GM19452 (cell line): ENCODE measurements at regions not wholly inside any gene's neighbourhood (a gene's known extent, or its start where the extent isn't known, plus 50 kb on each side); places are given as distances from the start of the nearest gene placed in this dataset.
"Not testable (repeated sequence)": the region's sequence is repeated elsewhere in the genome, so short reads cannot be mapped to it uniquely, and the experiment has no call there.

ENCODE experiments used
- ATAC-seq: cut with Tn5 transposase; IDR thresholded peaks from one replicate; pipeline ENCODE4 v1.9.1; 2021; ENCODE audit not compliant: unreplicated experiment

DNA sequence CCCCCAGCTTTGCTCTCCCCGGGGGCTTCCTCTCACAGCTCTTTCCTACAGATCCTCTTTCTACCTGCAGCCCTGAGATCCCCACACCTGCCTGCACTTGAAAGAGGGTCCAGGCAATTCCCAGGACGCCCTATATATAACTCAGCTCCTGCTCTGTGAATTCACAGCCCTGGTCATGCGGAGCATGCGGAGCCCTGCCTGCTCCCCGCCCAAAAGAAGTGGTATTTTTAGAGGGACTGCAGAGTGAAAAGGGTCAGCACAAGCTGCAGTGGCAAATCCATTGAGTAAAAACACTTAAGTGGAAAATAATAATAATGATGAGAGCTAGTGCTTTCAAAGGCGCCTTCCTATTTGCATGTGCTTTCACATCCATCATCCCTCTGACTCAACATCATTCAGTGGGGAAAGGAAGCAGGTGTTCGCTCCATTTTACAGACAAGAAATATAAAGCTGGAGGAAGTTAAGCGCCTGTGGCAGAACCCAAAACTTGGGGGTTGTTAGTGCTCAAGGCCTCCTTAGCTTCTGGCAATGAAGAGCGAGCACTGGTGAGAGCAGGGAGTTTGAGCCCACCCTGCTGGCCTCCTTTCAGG, 76.3 kb upstream of the LIPC start:
- no peak for ATAC-seq

DNA sequence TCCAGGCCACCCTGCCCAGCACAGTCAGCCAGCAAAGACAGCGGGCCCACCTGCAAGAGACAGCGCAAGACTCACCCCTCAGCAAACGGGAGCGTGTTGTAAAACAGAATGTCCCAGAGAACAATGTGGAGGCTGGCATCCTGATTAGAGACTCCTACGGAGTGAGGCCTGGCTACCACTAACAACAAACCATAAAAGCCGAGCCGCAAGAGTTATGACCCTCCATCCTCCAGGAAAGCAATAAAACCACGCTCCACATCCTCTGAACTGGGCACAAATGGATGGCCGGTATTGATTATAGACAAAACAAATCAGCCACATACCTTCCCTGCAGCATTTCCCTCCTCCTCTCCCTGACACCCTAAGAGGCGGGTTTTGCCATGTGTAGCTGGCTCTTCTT, 75.8 kb upstream of the LIPC start:
- no peak for ATAC-seq

DNA sequence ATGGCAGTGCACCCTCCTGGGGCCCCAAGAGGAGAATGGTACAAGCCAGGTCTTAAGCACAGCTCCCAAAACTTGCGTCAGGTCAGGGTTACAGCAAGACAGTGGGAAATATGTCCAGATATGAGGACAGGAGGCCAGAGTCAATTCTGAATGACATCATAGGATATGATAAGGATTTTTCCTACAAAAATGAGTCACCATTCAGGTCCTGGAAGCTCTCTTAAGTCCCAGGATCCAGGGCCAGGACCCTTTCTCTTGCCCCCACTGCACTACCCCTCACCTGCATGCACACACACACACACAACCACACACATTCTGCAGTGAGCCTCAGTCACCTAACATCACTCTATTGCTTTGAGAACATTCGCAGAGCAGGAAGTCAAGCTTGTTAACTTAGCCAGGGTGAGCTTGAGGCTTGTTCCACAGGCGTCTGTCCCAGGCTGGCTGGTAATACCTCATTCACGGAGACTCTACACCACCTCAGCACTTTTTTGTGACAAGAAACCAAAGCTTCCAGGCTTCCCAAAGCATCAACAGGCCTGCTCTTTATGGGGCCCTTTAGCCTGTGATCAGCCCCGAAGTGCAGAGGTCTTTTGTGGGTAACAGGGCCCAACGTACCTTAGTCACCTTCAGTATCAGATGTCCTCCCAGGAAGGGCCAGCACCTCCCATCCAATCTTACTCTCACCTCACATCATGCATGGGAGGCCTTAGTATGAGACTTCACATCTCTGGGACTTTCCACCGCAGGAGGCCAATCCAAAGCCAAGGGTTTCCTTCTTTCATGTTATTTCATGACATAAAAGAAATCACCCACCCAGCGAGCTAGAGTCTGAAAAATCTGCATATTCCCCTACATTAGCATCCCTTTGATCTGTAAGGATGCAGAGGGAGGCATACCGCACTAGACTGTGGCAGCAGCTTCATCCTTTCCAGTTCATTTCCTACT, 74.0 kb upstream of the LIPC start:
- ATAC-seq, result no peak

DNA sequence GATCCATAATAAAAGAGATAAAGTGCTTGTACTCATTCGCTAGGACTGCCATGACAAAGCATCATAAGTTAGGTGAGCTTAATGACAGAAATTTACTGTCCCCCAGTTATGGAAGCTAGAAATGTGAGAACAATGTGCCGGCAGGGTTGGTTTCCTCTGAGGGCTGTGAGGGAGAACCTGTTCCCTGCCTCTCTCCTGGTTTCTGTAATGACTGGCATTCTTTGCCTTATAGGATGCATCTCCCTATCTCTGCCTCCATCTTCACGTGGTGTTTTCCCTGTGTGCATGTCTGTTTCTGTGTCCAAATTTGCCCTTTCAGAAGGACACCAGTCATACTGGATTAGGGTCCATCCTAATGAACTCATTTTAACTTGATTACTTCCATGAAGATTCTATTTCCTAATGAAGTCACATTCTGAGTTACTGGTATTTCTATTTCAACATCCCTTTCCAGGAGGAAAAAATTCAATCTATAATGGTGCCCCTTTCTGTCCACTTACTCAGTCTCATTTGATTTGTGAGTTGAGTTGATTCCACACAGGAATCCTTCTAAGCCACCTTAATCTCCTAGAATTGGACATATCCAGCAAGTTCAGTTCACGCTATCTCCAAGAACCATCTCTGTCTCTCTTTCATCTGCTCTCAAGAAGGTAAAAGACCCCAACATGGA, 71.2 kb upstream of the LIPC start:
- no peak for ATAC-seq

DNA sequence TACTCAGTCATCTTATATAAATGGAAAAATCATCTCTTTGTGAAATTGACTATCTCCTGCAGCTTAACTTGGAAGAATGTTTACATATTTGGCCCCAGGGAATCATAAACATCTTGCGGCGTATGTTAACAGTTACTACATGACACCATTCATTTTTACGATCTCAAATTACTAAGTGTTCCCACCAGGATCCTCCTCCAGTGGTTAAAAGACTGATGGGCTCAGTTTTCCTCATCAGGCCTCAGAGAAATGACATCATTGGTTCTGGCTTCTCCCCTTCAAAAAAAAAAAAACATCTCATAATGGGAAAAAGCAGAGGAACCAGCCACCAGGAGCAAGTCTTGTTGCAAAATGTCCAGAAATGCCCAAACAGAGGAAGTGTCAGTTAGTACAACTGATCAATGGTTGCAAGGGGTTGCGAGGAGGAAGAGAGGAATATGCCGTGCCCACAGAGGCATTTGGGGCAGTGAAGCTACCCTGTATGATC, 70.5 kb upstream of the LIPC start:
- no peak for ATAC-seq

DNA sequence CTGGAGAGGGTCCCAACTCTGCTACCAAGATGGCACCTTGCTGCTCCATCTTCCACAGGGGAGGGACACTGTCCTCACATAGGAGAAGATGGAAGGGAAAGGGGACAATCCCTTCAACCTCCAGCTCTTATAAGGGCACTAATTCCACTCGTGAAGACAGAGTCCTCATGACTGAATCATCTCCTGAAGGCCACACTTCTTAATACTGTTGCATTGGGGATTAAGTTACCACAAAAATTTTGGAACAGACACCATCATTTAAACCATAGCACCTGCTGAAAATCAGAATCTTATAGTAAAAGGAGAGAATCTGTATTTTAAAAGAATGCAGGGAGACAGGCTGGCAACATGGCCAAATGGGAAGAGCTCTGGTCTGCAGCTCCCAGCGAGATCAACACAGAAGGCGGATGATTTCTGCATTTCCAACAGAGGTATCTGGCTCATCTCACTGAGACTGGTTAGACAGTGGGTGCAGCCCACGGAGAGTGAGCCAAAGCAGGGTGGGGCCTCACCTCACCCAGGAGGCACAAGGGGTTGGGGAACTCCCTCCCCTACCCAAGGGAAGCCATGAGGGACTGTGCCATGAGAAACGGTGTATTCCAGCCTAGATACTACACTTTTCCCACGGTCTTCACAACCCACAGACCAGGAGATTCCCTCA, 69.4 kb upstream of the LIPC start:
- ATAC-seq, result no peak

DNA sequence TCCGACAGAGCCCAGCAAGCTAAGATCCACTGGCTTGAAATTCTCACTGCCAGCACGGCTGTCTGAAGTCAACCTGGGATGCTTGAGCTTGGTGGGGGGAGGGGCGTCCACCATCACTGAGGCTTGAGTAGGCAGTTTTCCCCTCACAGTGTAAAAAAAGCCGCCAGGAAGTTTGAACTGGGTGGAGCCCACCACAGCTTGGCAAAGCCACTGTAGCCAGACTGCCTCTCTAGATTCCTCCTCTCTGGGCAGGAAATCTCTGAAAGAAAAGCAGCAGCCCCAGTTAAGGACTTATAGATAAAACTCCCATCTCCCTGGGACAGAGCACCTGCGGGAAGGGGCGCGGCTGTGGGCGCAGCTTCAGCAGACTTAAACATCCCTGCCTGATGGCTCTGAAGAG, 68.7 kb upstream of the LIPC start:
- ATAC-seq, result not testable (repeated sequence)

DNA sequence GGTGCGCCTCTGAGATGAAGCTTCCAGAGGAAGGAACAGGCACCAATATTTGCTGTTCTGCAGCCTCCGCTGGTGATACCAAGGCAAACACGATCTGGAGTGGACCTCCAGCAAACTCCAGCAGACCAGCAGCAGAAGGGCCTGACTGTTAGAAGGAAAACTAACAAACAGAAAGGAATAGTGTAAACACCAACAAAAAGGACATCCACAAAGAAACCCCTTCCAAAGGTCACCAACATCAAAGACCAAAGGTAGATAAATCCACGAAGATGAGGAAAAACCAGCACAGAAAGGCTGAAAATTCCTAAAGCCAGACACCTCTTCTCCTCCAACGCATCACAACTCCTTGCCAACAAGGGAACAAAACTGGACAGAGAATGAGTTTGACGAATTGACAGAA, 68.1 kb upstream of the LIPC start:
- ATAC-seq, result not testable (repeated sequence)

DNA sequence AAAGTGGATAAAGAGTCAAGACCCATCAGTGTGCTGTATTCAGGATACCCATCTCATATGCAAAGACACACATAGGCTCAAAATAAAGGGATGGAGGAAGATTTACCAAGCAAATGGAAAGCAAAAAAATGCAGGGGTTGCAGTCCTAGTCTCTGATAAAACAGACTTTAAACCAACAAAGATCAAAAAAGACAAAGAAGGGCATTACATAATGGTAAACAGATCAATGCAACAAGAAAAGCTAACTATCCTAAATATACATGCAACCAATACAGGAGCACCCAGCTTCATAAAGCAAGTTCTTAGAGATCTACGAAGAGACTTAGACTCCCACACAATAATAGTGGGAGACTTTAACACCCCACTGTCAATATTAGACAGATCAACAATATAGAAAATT, 66.7 kb upstream of the LIPC start:
- ATAC-seq, result not testable (repeated sequence)

DNA sequence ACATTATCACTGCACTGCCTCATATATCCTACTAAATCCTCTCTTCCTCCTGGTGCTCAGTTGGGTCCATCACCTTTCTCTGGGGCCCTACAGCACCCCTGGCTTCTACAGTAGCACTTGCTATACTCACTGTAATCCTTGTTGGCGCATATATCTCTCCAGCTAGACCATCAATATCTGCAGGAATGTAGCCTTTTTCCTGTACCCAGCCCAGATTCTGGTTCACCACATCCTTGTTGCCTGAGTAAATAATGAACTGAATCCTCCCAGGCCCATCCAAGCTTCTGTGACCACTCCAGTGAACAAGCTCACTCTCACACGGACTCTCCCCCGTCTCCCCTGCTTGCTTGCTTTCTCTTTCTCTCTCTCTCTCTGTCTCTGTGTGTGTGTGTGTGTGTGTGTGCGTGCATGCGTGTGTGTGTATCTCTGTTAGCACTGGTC, 62.5 kb upstream of the LIPC start:
- ATAC-seq, result no peak

DNA sequence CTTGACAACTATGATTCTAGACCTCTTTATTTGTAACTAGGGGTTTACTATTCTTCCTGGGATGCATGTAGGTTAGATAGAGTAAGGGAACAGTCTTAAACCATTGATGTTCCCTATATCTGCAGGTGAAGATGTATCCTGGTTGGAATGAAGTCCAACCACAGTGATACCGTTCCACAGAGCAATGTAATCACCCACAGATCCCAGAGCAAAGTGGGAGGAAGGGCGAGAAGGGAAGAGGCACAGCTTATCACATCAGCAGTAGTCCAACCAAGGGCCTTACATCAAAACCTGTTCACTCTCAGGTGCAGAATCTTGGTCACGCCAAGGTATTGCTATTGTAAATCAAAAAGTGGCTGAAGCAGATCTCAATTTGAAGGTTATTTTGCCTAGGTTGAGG, 61.8 kb upstream of the LIPC start:
- ATAC-seq, result no peak

DNA sequence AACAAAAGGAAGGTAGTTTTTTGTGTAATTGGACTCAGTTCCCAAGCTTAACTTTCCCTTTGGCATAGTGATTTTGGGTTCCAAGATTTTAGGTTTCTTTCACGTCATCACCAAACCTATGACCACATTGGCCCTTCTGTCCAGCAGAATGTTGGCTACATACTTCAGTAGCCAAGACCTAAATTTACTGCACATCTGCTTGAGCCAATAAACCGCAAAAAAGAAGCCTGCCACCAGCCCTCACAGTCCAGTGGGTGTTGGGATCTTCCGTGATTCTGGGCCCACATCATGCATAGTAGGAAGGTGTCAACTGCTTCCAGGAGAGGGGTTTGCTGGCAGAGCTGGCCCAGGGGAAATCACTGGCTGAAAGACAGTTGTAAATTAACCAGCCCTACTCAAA, 57.6 kb upstream of the LIPC start:
- no peak for ATAC-seq

DNA sequence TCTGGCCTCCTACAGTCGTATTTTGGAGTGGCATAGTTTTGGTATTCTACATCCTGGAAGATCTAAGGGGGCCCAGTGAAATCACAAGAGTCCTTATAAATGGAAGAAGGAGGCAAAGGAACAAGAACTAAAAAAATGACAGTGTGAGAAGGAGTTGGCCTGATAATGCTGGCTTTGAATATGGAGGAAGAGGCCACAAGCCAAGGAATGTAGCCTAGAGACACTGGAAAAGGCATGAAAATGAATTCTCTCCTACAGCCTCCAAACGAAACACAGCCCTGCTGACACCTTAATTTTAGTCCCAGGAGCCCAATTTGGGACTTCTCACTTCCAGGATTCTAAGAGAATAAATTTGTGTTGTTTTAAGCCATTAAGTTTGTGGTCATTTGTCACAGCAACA, 54.6 kb upstream of the LIPC start:
- ATAC-seq, result no peak

DNA sequence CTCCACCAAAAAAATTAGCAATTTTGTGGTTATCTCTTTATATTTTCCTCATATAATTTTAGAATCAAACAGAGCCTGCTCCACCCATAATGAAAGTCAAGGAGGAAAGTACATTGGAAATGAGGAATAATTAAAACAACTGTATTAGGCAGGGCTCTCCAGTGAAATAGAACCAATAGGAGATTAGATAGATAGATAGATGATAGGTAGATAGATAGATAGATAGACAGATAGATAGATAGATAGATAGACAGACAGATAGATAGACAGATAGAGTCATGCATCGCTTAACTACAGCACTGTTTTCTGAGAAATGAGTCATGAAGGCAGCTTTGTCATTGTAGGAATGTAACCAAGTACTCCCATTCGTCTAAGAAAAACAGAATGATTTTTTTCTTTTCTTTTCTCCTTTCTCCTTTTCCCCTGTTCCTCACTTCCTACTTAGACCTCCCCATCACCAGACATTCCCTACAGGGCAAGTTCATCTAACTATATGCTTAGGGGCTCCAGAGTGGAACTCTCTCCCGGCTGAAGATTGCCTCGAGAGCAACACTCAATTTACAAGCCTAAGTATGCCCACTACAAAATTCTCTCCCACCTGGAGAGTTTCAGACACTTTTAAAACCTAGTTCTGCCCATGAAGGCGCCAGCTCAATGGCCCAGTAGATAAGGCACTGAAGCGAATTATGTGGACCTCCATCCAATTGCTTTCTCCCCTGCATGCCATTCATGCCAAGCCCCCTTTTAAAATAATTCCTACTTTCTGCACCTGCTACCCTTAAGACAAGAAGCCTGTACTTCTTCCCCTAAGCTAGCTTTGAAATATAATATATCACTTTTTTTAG, 53.3 kb upstream of the LIPC start:
- no peak for ATAC-seq

DNA sequence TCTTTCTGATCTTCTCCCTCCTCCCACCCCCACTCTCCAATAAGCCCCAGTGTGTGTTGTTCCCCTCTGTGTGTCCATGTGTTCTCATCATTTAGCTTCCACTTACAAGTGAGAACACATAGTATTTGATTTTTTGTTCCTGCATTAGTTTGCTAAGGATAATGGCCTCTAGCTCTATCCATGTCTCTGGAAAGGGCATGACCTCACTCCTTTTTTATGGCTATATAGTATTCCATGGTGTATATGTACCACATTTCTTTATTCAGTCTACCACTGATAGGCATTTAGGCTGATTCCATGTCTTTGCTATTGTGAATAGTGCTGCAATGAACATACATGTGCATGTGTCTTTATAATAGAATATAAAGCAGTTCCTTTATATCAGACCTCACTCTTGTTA, 52.3 kb upstream of the LIPC start:
- ATAC-seq, result not testable (repeated sequence)

DNA sequence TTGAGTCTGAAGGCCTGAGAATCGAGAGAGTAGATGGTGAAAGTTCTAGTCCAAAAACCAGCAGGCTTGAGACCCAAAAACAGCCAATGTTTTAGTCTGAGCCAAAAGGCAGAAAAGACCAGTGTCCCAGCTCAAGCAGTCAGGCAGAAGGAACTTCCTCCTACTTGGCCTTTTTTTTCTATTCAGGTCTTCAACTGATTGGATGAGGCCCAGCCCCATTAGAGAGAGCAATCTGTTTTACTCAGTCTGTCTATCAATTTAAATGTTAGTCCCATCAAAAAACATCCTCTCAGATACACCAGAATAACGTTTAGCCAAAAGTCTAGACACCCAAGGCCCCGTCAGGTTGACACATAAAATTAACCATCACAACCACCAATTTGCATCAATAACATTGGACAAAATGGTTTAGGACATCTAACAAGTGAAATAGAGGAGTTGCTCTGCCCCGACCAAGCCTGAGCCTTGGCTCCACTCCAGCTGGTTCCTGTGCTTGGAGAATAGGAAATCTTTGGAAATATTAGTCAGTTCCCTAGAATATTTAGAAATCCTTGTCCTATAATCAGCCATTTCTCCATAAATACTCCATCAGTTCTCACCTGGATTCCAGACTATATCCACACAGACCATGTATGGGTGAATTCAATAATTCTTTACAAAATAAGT, 51.4 kb upstream of the LIPC start:
- no peak for ATAC-seq

DNA sequence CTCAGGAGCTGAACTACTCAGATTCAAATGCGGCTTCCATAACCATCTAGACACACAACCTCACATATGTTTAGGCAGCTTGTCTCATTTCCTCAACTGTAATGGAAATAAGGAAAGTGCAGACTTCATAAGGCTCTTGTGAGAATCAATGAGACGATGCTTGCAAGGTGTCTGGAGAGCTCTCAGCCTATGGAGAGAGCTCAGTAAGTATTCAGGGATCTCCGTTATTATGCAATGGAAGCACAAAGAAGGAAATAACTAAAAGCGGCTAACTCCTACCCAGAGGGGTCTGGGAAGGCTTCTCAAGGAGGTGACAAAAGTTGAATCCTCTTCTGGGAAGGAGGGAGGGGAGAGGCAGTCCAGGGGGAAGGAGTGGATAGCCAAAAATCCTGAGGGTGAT, 50.1 kb upstream of the LIPC start:
- ATAC-seq, result no peak
